ENCODE measurements at regions not wholly inside any gene's neighbourhood (a gene's known extent, or its start where the extent isn't known, plus 50 kb on each side); places are given as distances from the start of the nearest gene placed in this dataset.

- TF ChIP-seq POLR2A (IDR thresholded peaks at IDR 0.05) (no peak), CTCF (IDR thresholded peaks at IDR 0.05) (no peak), POLR2AphosphoS5 (IDR thresholded peaks at IDR 0.05) (no peak), EP300 (IDR thresholded peaks at IDR 0.05) (no peak)
- Histone ChIP-seq H3K9me3 (no peaks in the 10 kb centered on the region), H3K36me3 (no peaks in the 10 kb centered on the region), H3K4me3 (no peak overlapping the region), H3K27ac (no peak overlapping the region), H3K27me3 (no peaks in the 10 kb centered on the region), H3K4me1 (no peaks in the 10 kb centered on the region)
- intact Hi-C loops (cut with DNase I) = no loop called here
- WGBS, 2 donors = 61 to 68% methylated on average over 3 of the region's 3 CpGs
- DNase-seq = no peak
These were observed 90.5 kb upstream of the ZP4 start for GRCh38 chr1:237981223-237981622.

GRCh38 chr1:237976331-237976730 is 85.6 kb upstream of the ZP4 start:
- no peaks in the 10 kb centered on the region for H3K27me3 ChIP-seq
- intact Hi-C loops (cut with DNase I) = no loop called here
- no peaks in the 10 kb centered on the region for H3K9me3 ChIP-seq
- WGBS, 2 donors = 49 to 60% methylated on average over 1 of the region's 1 CpG
- no peak for DNase-seq
- TF ChIP-seq EP300 (IDR thresholded peaks at IDR 0.05) = no peak
- no peak for TF ChIP-seq POLR2AphosphoS5 (IDR thresholded peaks at IDR 0.05)
- no peak for TF ChIP-seq CTCF (IDR thresholded peaks at IDR 0.05)
- TF ChIP-seq POLR2A (IDR thresholded peaks at IDR 0.05) = no peak
- no peak overlapping the region for H3K27ac ChIP-seq
- no peaks in the 10 kb centered on the region for H3K36me3 ChIP-seq
- H3K4me1 ChIP-seq = no peaks in the 10 kb centered on the region
- H3K4me3 ChIP-seq = no peak overlapping the region

- Histone ChIP-seq H3K27ac (no peak overlapping the region), H3K4me3 (no peak overlapping the region), H3K4me1 (no peaks in the 10 kb centered on the region), H3K9me3 (no peaks in the 10 kb centered on the region), H3K27me3 (no peaks in the 10 kb centered on the region), H3K36me3 (no peaks in the 10 kb centered on the region)
- DNase-seq = no peak
- 36 to 49% methylated on average over 1 of the region's 1 CpG for WGBS, 2 donors
- intact Hi-C loops (cut with DNase I) = no loop called here
- TF ChIP-seq POLR2AphosphoS5 (IDR thresholded peaks at IDR 0.05) = no peak
- no peak for TF ChIP-seq EP300 (IDR thresholded peaks at IDR 0.05)
- TF ChIP-seq CTCF (IDR thresholded peaks at IDR 0.05) = no peak
- no peak for TF ChIP-seq POLR2A (IDR thresholded peaks at IDR 0.05)
These were observed 85.2 kb upstream of the ZP4 start for GRCh38 chr1:237975903-237976302.

- intact Hi-C loops (cut with DNase I) = no loop called here
- no peak for TF ChIP-seq EP300 (IDR thresholded peaks at IDR 0.05)
- no peak for TF ChIP-seq POLR2A (IDR thresholded peaks at IDR 0.05)
- TF ChIP-seq POLR2AphosphoS5 (IDR thresholded peaks at IDR 0.05) = no peak
- no peak for TF ChIP-seq CTCF (IDR thresholded peaks at IDR 0.05)
- H3K4me3 ChIP-seq = no peak overlapping the region
- no peak for DNase-seq
- H3K4me1 ChIP-seq = no peaks in the 10 kb centered on the region
- H3K27me3 ChIP-seq = no peaks in the 10 kb centered on the region
- no peaks in the 10 kb centered on the region for H3K36me3 ChIP-seq
- H3K27ac ChIP-seq = no peak overlapping the region
- no peaks in the 10 kb centered on the region for H3K9me3 ChIP-seq
These were observed 84.7 kb upstream of the ZP4 start for GRCh38 chr1:237975376-237975775.

- intact Hi-C loops (cut with DNase I) = no loop called here
These were observed 81.5 kb upstream of the ZP4 start for GRCh38 chr1:237972186-237972585.

More at GRCh38 chr1:237972186-237972585, 81.5 kb upstream of the ZP4 start:
- 67 to 79% methylated on average over 4 of the region's 4 CpGs for WGBS, 2 donors
- no peak for DNase-seq
- Histone ChIP-seq H3K27ac (no peak overlapping the region), H3K9me3 (no peaks in the 10 kb centered on the region), H3K36me3 (no peaks in the 10 kb centered on the region), H3K4me3 (no peak overlapping the region), H3K27me3 (no peaks in the 10 kb centered on the region), H3K4me1 (no peaks in the 10 kb centered on the region)
- no peak for TF ChIP-seq POLR2AphosphoS5 (IDR thresholded peaks at IDR 0.05)
- TF ChIP-seq EP300 (IDR thresholded peaks at IDR 0.05) = no peak
- TF ChIP-seq POLR2A (IDR thresholded peaks at IDR 0.05) = no peak
- TF ChIP-seq CTCF (IDR thresholded peaks at IDR 0.05) = no peak

Data from sigmoid colon (tissue), 6 donors.